Anterior cingulate cortex (tissue), 58 donors: ENCODE measurements at regions not wholly inside any gene's neighbourhood (a gene's known extent, or its start where the extent isn't known, plus 50 kb on each side); places are given as distances from the start of the nearest gene placed in this dataset.
"Not testable (repeated sequence)": the region's sequence is repeated elsewhere in the genome, so short reads cannot be mapped to it uniquely, and the experiment has no call there.

ENCODE experiments used
- DNase-seq, 58 donors: peaks; one replicate each; lab custom pipeline; 2025; lab: John Stamatoyannopoulos, UW

DNA sequence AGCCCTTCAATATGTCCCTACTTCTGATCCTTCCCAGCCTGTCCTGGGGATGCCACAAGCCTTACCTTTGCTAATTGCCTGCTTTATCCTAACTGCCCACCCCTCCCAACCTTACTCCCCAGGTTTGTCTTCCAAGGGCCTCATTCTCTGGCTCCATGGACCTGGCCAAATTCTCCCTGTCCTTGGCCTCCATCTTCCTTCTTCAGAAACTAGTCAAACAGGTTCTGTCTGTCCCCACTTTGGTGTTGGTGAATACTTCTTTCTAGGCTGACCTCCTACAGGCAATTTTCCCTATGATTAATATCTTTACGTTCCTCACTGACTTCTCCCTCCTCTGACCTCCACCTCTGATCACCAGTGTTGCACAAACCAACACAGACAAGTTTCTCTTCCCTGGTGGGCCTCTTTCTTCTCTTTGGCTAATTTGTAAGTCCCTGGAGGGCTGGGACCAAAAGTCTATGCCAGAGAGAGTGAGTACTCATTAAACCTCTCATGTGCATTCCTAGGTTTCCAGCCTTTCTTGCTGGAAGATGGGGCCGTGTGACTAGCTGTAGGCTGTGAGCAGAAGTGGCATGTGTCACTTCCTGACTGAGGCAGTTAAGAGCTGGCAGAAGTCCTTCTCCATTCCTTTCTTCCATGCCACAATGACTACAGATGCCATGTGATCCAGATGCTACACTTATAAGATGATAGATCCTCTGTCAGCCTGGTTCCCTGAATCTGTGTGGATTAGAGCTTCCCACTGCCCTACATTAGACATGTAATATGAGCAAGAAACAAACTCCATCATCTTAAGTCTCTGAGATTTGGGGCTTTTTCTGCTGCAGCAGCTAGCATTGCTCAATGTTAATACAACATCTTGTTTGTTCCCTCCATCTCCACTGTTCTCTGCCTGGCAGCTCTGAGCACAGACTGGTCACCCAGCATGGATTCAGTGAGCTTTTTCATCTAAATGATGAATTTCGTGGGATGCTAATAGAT, 382.7 kb downstream of the RPS24 start:
- DNase-seq: no peak

DNA sequence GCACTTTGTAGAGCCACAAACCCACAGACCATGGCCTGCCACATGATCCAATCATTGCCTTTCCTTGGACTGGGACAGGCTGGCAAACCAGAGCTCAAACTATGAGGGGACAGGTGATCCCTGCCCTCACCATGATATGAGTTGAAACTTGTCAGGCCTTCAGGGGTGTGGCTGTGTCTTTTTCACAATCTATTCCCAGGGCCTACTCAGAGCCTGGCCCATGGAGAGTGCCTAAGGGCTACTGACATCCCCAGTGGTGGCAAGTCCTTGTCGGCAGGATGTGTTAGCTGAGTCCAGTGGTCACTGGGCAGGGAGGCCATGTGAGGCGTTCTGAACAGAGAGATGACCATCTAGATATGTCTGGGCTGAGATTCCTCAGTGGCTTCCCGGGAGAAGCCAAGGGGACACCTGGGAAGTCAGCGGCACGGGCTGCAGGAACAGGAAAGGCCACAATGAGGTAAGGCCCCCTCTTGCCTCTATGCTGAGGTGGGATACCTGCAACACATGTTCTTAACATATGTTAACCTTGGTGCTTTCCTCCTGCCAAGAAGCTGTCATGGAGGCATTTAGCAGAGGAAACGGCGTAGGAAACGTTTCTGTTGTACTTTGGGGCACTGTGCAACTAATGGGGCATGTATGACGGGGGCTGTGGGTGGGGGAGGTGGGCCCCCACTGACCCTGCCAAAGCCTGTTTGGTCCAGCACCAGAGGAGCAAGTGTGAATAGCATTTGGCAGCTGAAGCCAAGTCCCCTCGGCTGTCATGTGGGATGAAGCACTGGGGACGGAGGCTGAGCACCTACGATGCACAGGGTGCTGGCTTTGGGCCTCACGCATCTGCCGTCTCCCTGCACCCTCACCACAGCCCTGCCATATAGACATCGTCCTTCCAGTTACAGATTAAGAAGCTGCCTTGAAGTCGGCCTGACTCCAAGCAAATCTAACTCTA, 384.0 kb downstream of the RPS24 start:
- DNase-seq: no peak

GRCh38 chr10:78419481-78420265, 386.0 kb downstream of the RPS24 start:
- no peak for DNase-seq

DNA sequence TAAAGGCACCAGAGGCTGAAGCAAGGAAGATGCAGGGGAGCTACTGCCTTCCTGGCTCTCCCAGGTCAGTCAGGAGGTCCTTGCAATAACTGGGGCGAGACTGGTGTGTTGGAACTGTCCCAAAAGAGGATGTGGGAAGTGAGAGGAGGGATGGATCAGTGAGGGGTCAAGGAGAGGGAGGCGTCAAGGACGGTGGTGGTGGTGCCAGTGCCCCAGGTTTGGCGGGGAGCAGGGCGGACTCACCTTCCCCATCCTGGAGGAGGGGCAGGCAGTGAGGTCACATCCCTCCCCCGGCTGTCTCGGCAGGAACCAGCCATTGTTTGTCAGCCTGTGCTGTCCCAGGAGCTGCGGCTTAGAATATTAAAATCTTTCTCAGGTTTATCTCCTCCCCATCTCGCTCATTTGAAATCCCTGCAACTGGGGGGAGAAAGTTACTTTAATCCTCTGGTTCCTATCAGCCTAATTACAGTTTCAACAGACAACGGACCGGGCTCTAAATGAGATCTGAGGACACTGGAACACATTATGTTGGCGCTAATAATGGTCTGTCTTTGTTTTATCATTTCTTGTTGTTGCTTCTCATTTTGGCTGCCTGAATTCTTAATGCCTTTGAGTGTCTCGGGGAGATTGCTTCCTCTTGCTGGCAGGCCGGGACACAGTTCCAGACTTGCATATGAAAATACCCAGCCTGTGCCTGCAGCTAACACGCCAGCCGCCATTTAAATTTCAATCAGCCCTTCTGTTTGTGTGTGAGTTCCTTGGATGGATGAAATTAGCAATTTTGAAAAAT, 387.5 kb downstream of the RPS24 start:
- DNase-seq: peak in 6 of 58 donors; percentile 9 to 34 (median 18)

DNA sequence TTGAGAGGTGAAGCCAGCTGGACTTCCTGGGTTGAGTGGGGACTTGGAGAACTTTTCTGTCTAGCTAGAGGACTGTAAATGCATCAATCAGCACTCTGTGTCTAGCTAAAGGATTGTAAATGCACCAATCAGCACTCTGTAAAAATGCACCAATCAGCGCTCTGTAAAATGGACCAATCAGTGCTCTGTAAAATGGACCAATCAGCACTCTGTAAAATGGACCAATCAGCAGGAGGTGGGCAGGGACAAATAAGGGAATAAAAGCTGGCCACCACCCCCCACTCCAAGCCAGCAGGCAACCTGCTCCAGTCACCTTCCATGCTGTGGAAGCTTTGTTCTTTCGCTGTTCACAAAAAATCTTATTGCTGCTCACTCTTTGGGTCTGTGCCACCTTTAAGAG, 390.4 kb downstream of the RPS24 start:
- DNase-seq: not testable (repeated sequence)

- no peak for DNase-seq
Measured at GRCh38 chr10:78424723-78425122, 391.1 kb downstream of the RPS24 start.

GRCh38 chr10:78426181-78426580, 392.5 kb downstream of the RPS24 start:
- DNase-seq: no peak

DNA sequence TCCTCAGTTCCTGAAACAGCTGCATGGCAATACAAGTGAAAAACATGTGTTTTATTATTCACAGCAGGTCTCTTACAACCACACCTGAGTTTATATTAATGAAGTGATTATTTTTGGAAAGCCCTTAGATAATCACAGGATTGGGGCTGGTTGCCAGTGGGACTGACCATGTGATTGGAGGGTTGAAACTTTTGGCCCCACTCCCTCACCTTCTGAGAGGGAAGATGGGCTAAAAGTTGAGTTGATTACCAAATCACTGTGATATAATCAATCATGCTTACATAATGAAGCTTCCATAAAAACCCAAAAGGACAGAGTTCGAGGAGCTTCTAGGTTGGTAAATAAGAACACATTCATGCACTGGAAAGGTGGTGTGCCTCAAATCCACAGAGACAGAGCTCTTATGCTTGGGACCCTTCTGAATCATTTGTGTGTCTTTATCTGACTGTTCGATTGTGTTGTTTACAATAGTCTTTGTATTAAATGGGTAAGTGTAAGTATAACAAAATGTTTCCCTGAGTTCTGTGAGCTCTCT, 393.9 kb downstream of the RPS24 start:
- no peak for DNase-seq

GRCh38 chr10:78428579-78428978, 394.9 kb downstream of the RPS24 start:
- DNase-seq: no peak

DNA sequence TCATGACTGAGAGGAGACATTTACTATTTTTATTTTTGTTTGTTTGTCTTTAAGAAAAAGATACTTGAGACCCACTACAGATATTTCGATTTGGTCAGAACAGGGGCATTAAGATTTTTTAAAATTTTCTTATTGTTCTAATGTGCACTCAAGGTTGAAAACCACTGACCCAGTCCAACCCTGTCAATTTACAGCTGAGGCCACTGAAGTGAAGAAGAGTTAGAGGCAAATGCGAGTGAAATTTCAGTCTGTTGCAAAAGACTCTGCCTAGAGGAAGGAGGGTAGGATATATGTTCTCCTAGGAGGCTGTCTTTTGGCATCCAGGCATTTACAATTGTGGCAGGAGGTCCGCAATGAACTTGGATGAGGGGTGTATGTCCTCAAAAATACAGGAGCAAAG, 396.3 kb downstream of the RPS24 start:
- no peak for DNase-seq

DNA sequence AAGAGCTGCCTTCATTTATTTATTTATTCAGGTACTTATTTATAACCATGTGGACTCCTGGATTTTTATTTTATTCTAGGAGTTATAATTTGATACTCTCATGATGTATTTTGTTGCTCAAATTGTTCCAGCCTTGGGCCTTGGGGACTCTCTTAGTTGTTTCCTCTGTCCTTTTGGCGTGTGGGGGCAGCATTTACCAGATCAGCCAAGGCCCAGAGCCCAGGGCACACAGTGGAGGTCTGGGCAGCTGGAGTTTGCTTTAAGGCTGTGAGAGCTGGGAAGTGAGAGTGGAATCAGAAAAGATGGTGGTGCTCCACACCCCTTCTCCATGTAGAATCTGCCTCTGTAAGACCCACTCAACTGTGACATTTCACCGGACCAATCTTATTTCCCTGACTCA, 398.9 kb downstream of the RPS24 start:
- DNase-seq: peak in 1 of 58 donors; percentile 12

DNA sequence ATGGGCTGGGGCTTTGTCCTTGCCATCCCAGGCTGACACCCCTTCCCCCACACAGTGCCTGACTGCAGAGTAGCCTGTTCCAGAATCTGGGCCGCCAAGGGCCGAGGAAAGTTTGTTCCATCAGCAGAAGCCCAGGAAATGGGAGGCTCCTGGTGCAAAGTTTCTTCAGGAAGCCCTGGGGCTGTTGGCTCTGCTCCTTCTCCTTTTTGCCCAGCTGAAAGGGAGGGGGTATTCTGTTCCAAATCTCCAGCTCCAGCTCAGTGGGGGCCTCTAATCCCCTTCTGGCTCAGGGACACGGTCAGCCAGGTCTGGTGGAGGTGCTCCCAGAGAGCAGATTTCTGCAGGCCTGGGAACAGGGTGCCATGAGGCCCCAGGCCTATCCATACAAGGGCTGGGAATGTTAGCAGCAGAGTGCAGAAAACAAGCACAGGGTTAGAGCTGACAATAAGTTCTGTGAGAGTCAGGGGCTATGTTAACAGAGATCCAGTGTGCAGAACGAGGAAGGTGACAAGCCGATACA, 399.5 kb downstream of the RPS24 start:
- peak in 4 of 58 donors; percentile 20 to 48 (median 28) for DNase-seq

DNA sequence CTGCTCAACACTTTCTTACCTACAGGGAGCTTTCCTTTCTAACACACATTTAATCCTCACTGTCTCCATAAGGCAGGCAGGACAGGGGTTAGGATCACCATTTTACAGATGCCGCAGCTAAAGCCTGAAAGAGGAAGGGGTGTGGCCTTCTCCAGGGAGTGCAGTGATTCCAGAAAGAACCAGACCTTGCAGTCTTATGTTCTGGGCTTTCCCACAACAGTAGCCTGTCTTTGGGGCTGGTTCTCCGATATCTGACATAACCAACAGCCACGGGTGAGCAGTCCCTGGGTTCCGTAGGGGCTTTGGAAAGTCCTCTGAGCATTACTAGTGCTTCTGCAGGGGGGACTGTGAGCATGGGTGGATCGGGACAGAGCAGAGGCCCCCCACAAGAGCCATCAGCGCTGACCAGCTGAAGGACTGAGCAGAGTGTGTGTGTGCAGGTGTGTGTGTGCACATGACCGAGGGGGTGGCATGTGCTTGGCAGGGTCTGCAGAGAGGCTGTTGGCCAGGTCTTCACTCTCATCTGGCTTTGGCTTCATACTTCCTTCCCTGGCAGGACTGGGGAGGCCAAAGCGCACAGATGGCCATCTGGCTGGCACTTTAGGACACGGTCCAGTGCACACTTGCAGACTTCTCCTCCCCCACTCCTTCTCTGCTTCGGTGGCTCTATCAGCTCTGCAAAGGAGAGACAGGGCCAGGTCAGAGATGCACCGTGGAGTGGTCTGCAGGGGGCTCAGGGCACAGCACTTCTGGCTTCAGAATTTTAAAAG, 400.3 kb downstream of the RPS24 start:
- peak in 9 of 58 donors; percentile 16 to 47 (median 34) for DNase-seq

- DNase-seq: no peak
Measured at GRCh38 chr10:78434886-78435285, 401.2 kb downstream of the RPS24 start.

DNA sequence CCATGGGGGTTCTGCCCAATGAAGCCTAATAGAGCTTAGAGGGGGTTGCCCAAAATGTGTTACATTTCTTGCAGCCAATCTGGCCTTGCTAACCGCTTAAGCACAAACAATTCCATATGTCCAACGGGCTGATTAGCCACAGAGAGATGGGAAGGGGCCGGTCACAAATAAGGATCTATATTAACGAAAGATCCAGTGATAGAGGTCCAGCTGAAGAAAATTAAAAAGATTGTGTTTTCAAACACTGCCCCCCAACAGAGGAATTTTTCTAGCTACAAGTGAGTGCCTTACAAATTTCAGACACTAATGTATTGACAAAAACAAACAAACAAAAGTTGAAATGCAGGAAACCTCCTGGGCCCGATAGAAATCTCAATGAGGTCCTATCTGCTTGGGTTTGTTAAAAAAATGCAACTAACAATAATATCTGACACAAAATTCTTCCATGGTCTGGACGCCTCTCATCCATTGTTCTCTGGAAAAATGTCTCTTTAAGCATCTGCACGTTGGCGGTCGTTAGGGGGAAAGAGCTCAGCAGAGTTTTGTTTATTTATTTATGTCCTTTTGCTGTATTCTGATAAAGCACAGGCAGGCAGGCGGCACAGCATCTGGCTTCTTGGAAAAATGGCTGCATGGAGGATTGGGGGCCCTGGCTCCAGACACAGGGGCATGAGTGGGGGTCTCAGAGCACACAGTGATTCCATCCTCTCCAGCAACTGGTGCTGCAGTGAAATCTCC, 402.0 kb downstream of the RPS24 start:
- DNase-seq: no peak

DNA sequence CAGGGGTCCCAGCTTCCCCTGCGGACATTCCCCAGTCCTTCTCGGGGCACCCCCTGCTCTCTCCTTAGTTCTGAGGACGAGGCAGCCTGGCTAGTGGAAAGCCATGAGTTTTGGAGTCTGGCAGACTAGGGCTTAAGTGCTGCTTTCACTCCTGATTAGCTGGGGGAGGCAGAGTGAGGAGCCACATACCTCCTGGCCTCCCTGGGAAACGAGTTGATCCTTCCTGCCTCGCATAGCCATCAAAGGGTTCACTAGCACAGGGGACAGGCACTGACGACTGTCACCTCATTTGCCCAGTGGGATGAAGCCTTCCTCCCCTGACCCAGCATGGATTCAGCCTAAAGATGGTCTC, 402.5 kb downstream of the RPS24 start:
- no peak for DNase-seq

- DNase-seq: peak in 4 of 58 donors; percentile 20 to 37 (median 31)
Measured at GRCh38 chr10:78436706-78437406, 403.2 kb downstream of the RPS24 start.
